ENCODE measurements at regions not wholly inside any gene's neighbourhood (a gene's known extent, or its start where the extent isn't known, plus 50 kb on each side); places are given as distances from the start of the nearest gene placed in this dataset.

GRCh38 chr13:99693351-99693750, 192.1 kb downstream of the TM9SF2 start:
- no peak overlapping the region for H3K9ac ChIP-seq (replicated peaks in 1 of 4; ENCODE audit: extremely low read depth in 1 of 4, low read depth in 3 of 4, low read length in 3 of 4)
- H3K4me3 ChIP-seq (ENCODE audit: extremely low read depth in 1 of 4, insufficient read depth in 2 of 4, low read depth in 3 of 4, low read length in 4 of 4) = no peak overlapping the region
- peak overlapping the region; percentile 13 for H2BK120ac ChIP-seq (replicated peaks; ENCODE audit: low read depth, low read length)
- no peaks in the 10 kb centered on the region for H3K23me2 ChIP-seq (ENCODE audit: low read depth, low read length)
- FAIRE-seq (no peak), DNase-seq (ENCODE audit: low read depth in 1 of 2, low spot score in 2 of 2) (no peak)
- no peak overlapping the region for H3K14ac ChIP-seq (ENCODE audit: insufficient read length)
- POLR2A ChIA-PET (ENCODE audit: partially characterized antibody) = interaction anchor here (1.8 kb wide), 1 partner anchor 9 kb away, joined by 10 read pairs; no protein-coding TSS in a partner anchor
- H4K5ac ChIP-seq (ENCODE audit: insufficient read length, low read depth, low read length) = no peak overlapping the region
- H2BK20ac ChIP-seq (ENCODE audit: low read length) = peak overlapping the region; percentile 89
- H2AFZ ChIP-seq (ENCODE audit: low read length) = no peak overlapping the region
- H3K56ac ChIP-seq (replicated peaks; ENCODE audit: insufficient read length, low read depth, low read length) = no peak overlapping the region
- no peak overlapping the region for H2BK15ac ChIP-seq (ENCODE audit: low read length)
- H3K27me3 ChIP-seq (replicated peaks in 1 of 4; ENCODE audit: control insufficient read depth in 3 of 4, extremely low read depth in 1 of 4, insufficient read depth in 3 of 4, low read length in 3 of 4) = no peaks in the 10 kb centered on the region
- H3K23ac ChIP-seq (ENCODE audit: insufficient read length) = no peak overlapping the region
- no peak overlapping the region for H3K27ac ChIP-seq (ENCODE audit: low read depth, low read length)
- 74% methylated on average over 3 of the region's 3 CpGs; no CpG with 5 or more reads in 1 of the 2 experiments for WGBS, 2 experiments (ENCODE audit: extremely low coverage in 1 of 2, insufficient coverage in 1 of 2, insufficient read length in 1 of 2, insufficient replicate concordance in 2 of 2, low coverage in 1 of 2, low lambda C conversion rate in 2 of 2, missing lambda C conversion rate in 1 of 2)
- H3K4ac ChIP-seq (replicated peaks; ENCODE audit: insufficient read length, low read depth, low read length) = peak overlapping the region; percentile 61
- H4K20me1 ChIP-seq (replicated peaks in 1 of 2; ENCODE audit: control insufficient read depth in 1 of 2, insufficient read depth in 2 of 2, low read length in 2 of 2) = no peaks in the 10 kb centered on the region
- no peaks in the 10 kb centered on the region for H3K79me2 ChIP-seq (ENCODE audit: control insufficient read depth in 1 of 2, insufficient read depth in 2 of 2, low read length in 2 of 2)
- H4K91ac ChIP-seq (replicated peaks; ENCODE audit: insufficient read length, low read length) = peak overlapping the region; percentile 45
- H4K8ac ChIP-seq (ENCODE audit: extremely low read depth, insufficient read depth, low read length) = no peak overlapping the region
- no peaks in the 10 kb centered on the region for H3K79me1 ChIP-seq (ENCODE audit: low read depth, low read length)
- H2BK5ac ChIP-seq (ENCODE audit: low read depth, low read length) = peak overlapping the region; percentile 95; the same call in 1 of the 2 replicates
- H3K36me3 ChIP-seq (ENCODE audit: control insufficient read depth in 2 of 4, insufficient read depth in 4 of 4, low read length in 3 of 4) = no peaks in the 10 kb centered on the region
- CTCF ChIA-PET (ENCODE audit: partially characterized antibody) = interaction anchor here (0.9 kb wide), 1 partner anchor 36 kb away, joined by 5 read pairs; no protein-coding TSS in a partner anchor
- H3K4me1 ChIP-seq (replicated peaks in 1 of 4; ENCODE audit: control insufficient read depth in 3 of 4, insufficient read depth in 4 of 4, low read length in 3 of 4) = peaks cover 15 to 44% (median 41%) of the 10 kb centered on the region in 4 experiments; a peak in 6 of 7 replicates
- H3K18ac ChIP-seq (ENCODE audit: extremely low read depth, low read length) = peak overlapping the region; percentile 68
- H2BK12ac ChIP-seq (ENCODE audit: low read depth, low read length) = peak overlapping the region; percentile 77; the same call in 1 of the 2 replicates
- H3K9me3 ChIP-seq (ENCODE audit: insufficient read depth in 2 of 2, low read depth in 1 of 2, low read length in 1 of 2) = no peaks in the 10 kb centered on the region
- H3K4me2 ChIP-seq (ENCODE audit: insufficient read depth in 1 of 2, low read depth in 2 of 2, low read length in 2 of 2) = peak overlapping the region; percentile 21 to 28; a peak in 1 of 4 replicates
- peak overlapping the region; percentile 18; the same call in 1 of the 2 replicates for H2AK5ac ChIP-seq (ENCODE audit: low read depth, low read length)
- TF ChIP-seq SUZ12 (IDR thresholded peaks at IDR 0.05; ENCODE audit: low read length) = no peak
- no peak for TF ChIP-seq ZNF274 (IDR thresholded peaks at IDR 0.05; ENCODE audit: borderline replicate concordance, extremely low read depth, low read length)
- TF ChIP-seq POLR2A (IDR thresholded peaks at IDR 0.05; ENCODE audit: control extremely low read depth in 1 of 2, low read depth in 2 of 2, low read length in 2 of 2) = no peak
- TF ChIP-seq YY1 (IDR thresholded peaks at IDR 0.05; ENCODE audit: low read depth, low read length) = no peak
- TF ChIP-seq SAP30 (IDR thresholded peaks at IDR 0.05; ENCODE audit: insufficient read depth, insufficient replicate concordance, low read length) = no peak
- TF ChIP-seq ATF2 (IDR thresholded peaks at IDR 0.05; ENCODE audit: low read length) = no peak
- no peak for TF ChIP-seq RXRA (IDR thresholded peaks at IDR 0.05; ENCODE audit: insufficient read depth, low read depth, low read length)
- TF ChIP-seq SIRT6 (IDR thresholded peaks at IDR 0.05; ENCODE audit: low read length) = no peak
- TF ChIP-seq ASH2L (IDR thresholded peaks at IDR 0.05; ENCODE audit: low read length) = no peak
- TF ChIP-seq EGR1 (IDR thresholded peaks at IDR 0.05; ENCODE audit: borderline replicate concordance, low read depth, low read length) = no peak
- no peak for TF ChIP-seq KDM4A (IDR thresholded peaks at IDR 0.05; ENCODE audit: low read depth, low read length, severe bottlenecking)
- no peak for TF ChIP-seq ATF3 (IDR thresholded peaks at IDR 0.05; ENCODE audit: insufficient read depth, low read depth, low read length)
- TF ChIP-seq TBP (IDR thresholded peaks at IDR 0.05; ENCODE audit: low read depth, low read length) = no peak

Data from H1 (cell line).